BE2C (cell line): ENCODE measurements at regions not wholly inside any gene's neighbourhood (a gene's known extent, or its start where the extent isn't known, plus 50 kb on each side); places are given as distances from the start of the nearest gene placed in this dataset.

ENCODE experiments used
- DNase-seq: peaks from one replicate; pipeline ENCODE4 v3.0.0-alpha.2; 2020
- H3K27me3 ChIP-seq: fragments of 250-450 bp; sonication (Bioruptor Pico); 2 replicates; pipeline ENCODE4 v1.5.1; 2020; ENCODE audit warnings: mild to moderate bottlenecking
- H3K36me3 ChIP-seq: fragments of 250-450 bp; sonication (Bioruptor Pico); 2 replicates; pipeline ENCODE4 v1.5.1; 2020; ENCODE audit warnings: mild to moderate bottlenecking
- H3K4me1 ChIP-seq: fragments of 250-450 bp; sonication (Bioruptor Pico); 2 replicates; pipeline ENCODE4 v1.5.1; 2020
- H3K4me3 ChIP-seq: 2 replicates; pipeline ENCODE4 v1.5.1; 2011; ENCODE audit warnings: low read depth, low read length
- H3K9me3 ChIP-seq: fragments of 250-450 bp; sonication (Bioruptor Pico); 2 replicates; pipeline ENCODE4 v1.5.1; 2020
- TF ChIP-seq, protein P1 (sequence below): IDR thresholded peaks from 2 replicates; pipeline ENCODE4 v1.5.1; 2012; ENCODE audit warnings: mild to moderate bottlenecking, low read depth, low read length

DNA sequence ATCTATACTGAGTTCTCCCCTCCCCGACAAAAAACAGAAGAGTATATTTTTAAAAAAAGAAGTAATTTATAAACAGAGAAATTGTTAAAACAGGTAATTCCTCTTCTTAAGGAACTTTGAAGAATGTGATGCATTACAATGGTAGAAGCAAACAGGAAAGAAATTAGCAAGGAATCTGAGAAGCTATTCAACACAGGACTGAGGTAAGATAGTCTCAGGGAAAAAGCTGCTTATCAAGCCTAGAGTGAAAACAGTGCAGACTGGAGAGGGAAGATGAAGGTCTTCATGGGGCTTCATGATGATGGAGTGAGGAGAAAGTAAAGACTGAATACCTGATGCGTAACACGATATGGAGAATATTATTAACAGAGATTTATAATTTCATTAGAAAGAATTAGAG is 880.0 kb downstream of the SLC16A7 start:
- H3K4me3 ChIP-seq, result no peak overlapping the region
- TF ChIP-seq, protein P1, sequence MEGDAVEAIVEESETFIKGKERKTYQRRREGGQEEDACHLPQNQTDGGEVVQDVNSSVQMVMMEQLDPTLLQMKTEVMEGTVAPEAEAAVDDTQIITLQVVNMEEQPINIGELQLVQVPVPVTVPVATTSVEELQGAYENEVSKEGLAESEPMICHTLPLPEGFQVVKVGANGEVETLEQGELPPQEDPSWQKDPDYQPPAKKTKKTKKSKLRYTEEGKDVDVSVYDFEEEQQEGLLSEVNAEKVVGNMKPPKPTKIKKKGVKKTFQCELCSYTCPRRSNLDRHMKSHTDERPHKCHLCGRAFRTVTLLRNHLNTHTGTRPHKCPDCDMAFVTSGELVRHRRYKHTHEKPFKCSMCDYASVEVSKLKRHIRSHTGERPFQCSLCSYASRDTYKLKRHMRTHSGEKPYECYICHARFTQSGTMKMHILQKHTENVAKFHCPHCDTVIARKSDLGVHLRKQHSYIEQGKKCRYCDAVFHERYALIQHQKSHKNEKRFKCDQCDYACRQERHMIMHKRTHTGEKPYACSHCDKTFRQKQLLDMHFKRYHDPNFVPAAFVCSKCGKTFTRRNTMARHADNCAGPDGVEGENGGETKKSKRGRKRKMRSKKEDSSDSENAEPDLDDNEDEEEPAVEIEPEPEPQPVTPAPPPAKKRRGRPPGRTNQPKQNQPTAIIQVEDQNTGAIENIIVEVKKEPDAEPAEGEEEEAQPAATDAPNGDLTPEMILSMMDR, result no peak
- H3K4me1 ChIP-seq, result no peaks in the 10 kb centered on the region
- no peaks in the 10 kb centered on the region for H3K9me3 ChIP-seq
- no peaks in the 10 kb centered on the region for H3K36me3 ChIP-seq
- no peak for DNase-seq
- no peaks in the 10 kb centered on the region for H3K27me3 ChIP-seq

DNA sequence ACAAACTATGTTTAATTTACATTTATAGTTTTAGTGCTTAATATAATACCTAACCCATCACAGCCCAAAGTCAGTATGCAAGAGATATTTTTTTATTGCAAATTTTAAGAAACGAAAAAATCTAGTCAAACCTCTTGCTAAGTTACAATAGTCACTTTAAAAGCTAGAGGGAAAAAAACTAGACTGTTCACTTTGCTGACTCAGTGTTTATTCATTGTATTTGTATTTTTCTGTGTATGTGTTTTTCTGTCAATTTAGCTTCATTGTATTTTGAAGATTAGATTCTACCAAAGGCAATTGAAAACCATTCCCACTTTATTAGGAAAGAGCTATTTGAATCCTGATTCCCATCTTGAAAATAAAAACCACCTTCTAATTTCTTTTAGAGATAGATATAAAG is 891.5 kb downstream of the SLC16A7 start:
- no peaks in the 10 kb centered on the region for H3K36me3 ChIP-seq
- no peak for DNase-seq
- TF ChIP-seq, protein P1, result no peak
- no peaks in the 10 kb centered on the region for H3K9me3 ChIP-seq
- no peaks in the 10 kb centered on the region for H3K27me3 ChIP-seq
- H3K4me1 ChIP-seq, result no peaks in the 10 kb centered on the region
- H3K4me3 ChIP-seq, result no peak overlapping the region

DNA sequence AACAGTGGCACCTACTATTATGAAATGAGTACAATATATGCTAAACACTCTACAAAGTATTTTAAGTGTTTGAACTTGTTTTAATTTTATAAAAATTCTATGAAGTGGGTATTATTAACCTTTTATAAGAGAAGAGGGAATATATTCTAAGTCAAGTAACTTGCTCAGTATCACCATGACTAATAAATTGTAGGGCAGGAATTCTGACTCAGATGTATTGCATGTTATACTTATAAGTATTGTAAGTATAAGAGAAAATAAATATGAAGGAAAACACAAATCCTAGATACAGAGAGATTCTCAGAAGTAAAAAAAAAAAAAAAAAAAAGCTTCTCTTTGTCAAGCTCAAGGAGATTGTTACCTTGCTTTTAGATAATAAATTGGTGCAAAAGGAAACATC is 893.2 kb downstream of the SLC16A7 start:
- Histone ChIP-seq H3K36me3 (no peaks in the 10 kb centered on the region), H3K27me3 (no peaks in the 10 kb centered on the region), H3K4me1 (no peaks in the 10 kb centered on the region), H3K4me3 (no peak overlapping the region), H3K9me3 (no peaks in the 10 kb centered on the region)
- DNase-seq, result no peak
- TF ChIP-seq, protein P1, result no peak

DNA sequence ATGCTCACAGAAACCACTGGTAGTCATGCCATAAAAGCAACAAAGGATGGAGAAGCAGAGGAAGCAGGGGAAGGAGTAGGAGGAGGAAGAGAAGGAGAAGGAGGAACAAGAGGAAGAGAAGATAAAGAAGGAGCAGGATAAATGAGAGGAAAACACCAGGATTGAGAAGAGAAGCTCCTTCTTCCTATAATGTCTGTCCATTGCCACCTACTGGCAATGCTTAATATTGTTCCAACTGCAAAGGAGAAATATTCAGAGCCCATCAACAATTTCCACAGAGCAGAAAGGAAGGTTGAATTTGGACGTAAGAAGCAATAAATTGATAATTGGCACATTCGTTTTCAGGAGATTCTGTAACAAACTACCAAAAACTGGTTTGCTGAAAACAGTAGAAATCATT is 898.4 kb downstream of the SLC16A7 start:
- H3K27me3 ChIP-seq, result no peaks in the 10 kb centered on the region
- no peaks in the 10 kb centered on the region for H3K9me3 ChIP-seq
- DNase-seq, result no peak
- no peak overlapping the region for H3K4me3 ChIP-seq
- H3K36me3 ChIP-seq, result no peaks in the 10 kb centered on the region
- H3K4me1 ChIP-seq, result no peaks in the 10 kb centered on the region
- TF ChIP-seq, protein P1, result peak; percentile 39

DNA sequence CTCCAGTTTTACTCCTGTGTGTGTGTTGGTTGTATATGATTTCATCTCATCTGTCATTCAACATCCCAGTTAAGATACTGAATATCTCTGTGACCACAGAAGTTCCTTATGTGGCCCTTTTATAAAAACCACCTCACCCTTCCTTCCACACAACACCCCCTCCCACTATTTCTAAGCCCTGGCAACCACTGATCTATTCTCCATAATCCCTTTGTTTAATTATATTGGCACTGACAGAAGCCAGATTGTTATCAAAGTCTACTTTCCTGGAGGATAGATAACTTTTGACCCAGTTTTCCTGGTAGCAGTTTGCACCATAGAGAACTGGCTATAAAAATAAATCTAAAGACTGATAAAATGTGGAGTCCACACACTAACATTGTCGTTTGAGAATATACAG is 902.8 kb downstream of the SLC16A7 start:
- H3K36me3 ChIP-seq, result no peaks in the 10 kb centered on the region
- TF ChIP-seq, protein P1, result no peak
- no peak for DNase-seq
- no peak overlapping the region for H3K4me3 ChIP-seq
- no peaks in the 10 kb centered on the region for H3K4me1 ChIP-seq
- no peaks in the 10 kb centered on the region for H3K9me3 ChIP-seq
- no peaks in the 10 kb centered on the region for H3K27me3 ChIP-seq

DNA sequence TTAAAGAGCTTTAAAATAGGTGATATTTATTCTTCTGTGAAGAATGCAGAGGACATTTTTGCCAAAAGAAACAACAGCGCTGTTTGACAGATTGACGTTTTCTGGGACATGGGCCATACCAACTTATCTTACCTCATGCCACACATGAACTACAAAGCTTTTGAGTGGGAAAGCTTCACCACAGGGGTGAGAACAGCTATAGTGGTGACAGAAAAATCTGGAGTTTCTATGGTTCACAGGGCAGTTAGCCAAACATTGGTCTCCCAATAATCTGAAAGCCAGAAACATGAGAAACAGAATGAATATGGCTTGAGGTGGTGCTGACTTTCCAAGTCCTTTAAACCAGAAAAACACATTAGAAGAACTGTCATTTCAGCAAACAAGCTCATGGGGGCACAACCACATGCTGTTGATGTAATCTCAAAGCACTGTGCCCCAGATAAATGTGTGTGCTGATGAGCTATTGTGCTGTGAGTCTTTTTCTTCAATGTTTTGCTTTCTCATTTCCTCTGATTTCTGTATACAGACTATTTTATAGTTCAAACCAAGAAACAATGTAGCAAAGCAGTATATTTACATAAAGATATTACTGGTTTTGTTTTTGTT is 905.4 kb downstream of the SLC16A7 start:
- DNase-seq, result no peak
- no peaks in the 10 kb centered on the region for H3K36me3 ChIP-seq
- no peaks in the 10 kb centered on the region for H3K27me3 ChIP-seq
- no peaks in the 10 kb centered on the region for H3K4me1 ChIP-seq
- TF ChIP-seq, protein P1, result no peak
- no peaks in the 10 kb centered on the region for H3K9me3 ChIP-seq
- H3K4me3 ChIP-seq, result no peak overlapping the region
